NK-92 treated with Interleukin-12 subunit alpha and Interleukin-12 subunit beta, amount 100 ng/mL, for 24 hours (cell line): ENCODE measurements at regions not wholly inside any gene's neighbourhood (a gene's known extent, or its start where the extent isn't known, plus 50 kb on each side); places are given as distances from the start of the nearest gene placed in this dataset.

Source experiments
- DNase-seq: peaks from one replicate; lab custom pipeline; 2025; lab: John Stamatoyannopoulos, UW

DNA sequence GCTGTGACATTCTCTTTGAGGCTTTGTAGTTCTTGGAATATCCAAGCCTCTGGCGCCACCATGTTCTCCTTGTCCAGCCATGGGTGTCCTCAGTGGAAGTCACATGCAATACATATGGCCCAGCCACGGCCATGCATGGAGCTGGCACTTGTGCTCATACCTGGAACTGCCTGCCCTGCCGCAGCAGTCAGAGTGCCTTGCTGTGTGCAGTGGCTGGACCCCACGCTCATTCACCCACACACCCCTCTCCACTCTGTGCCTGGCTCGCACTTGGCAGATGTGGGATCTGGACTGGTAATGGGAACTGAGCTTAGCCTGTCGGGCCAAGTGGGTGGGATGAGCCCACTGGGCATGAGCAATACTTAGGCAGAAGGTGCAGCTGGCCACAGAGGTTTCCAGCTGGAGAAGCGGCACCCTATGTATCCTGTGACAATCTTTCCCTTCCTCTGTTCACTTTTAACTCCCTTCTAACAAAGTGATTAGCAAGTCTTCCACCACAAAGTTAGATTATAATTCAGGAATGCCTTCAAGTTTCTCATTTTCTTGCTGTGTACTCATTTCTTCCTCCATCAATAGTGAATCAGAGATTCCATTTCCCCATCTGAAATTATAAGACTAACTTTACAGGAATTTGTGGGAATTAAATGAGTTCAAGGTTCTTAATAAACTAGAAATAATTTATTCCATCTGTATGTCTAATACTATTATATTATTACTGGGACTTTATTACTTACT is 351.6 kb upstream of the NCAM2 start:
- DNase-seq = no peak

- DNase-seq = no peak
Observed at GRCh38 chr21:20647607-20648006, 350.6 kb upstream of the NCAM2 start.

DNA sequence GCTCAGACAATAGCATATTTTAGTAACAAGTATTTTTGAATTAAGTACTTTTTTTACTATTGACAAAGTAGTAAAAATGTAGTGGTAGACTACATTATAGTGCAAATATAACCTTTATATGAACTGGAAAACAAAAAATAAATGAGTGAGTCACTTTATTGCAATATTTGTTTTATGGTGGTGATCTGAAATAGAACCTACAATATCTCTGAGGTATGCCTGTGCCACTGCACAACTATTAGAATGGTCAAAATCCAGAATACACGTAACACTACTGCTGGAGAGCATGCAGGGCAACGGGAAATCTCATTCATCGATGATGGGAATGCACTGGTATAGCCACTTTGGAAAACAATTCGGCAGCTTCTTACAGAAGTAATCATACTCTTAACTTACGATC is 349.0 kb upstream of the NCAM2 start:
- DNase-seq = no peak

DNA sequence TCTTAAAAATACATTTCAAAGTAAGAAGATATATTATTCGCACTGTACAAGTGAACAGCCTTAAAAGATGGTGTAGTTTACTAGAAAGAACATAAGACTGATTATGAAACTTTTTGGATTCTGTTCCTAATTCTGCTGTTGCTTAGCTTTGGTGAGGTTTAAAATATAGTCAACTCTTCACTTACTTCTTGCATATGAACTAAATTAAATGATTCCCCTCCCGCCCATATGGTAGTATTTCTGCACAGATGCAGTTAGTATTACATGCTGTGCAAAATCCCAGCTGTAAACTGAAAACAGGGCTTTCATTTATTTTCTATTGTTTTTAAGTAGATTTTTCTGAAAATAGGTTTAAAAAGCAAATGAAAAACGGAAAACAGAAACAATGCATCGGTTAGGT is 345.4 kb upstream of the NCAM2 start:
- DNase-seq = no peak

GRCh38 chr21:20661246-20661645 is 337.0 kb upstream of the NCAM2 start:
- DNase-seq = no peak

DNA sequence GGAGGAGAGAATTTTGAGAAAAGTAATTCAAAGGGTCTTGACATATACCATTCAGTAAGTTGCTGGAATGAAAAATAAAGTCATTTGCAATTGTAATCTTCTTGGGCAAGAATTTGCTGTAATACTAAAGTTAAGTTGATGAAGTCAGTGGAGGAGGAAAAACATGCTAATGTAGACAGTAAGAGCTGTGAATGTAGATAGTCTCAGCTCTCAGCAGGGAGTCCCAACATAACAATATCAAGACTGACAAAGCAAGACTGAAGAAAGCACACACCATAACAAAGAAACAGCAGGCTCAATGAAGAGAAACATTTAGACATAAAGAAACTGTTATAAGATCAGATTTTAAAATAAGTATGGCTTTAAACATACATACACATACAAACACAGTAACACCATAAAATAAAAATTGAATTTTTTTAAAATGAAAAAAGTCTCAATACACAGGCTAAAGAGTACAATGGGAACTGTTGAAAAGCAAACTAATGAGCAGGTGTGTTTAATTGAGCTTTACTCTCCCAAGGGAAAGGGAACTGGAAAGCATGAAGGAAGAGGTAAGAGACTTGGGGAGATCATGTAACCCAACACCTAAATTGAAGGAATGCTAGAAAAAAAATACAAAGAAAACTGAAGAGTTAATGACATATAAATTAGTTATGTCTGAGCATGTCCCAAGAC is 336.3 kb upstream of the NCAM2 start:
- no peak for DNase-seq

DNA sequence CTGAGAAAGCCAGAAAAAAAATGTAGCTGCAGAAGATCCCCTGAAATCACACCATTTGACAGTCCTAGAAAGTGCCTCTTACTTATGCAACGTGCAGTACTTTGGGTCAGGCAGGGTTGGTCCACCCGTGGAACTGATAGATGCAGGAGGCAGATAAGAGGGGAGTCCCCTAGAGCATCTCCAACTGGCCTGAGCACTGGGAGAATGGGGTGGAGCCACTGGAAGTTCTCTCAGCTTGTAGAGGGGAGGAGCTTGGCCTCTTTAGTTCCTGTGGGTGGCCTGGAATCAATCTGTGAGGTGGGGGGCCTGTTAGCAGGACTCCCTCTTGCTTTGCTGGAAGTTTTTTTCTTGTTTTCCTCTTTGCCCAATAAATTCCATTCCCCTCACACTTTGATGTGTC is 335.7 kb upstream of the NCAM2 start:
- DNase-seq = no peak

- no peak for DNase-seq
Observed at GRCh38 chr21:20667931-20668330, 330.3 kb upstream of the NCAM2 start.

DNA sequence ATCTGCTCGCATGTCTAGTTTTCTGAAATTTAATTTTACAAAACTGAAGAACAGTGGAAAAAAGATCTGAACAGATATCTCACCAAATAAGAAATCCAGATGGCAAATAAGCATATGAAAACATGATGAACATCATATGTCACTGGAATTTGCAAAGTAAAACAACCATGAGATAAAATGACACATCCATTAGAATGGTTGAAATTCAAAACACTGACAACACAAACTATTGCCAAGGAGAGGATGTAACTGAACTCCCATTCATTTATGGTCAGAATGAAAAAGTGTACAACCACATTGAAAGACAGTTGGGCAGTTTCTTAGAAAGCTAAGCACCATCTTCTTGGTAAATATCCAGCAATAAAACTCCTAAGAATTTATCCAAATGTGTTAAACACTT is 312.7 kb upstream of the NCAM2 start:
- no peak for DNase-seq

DNA sequence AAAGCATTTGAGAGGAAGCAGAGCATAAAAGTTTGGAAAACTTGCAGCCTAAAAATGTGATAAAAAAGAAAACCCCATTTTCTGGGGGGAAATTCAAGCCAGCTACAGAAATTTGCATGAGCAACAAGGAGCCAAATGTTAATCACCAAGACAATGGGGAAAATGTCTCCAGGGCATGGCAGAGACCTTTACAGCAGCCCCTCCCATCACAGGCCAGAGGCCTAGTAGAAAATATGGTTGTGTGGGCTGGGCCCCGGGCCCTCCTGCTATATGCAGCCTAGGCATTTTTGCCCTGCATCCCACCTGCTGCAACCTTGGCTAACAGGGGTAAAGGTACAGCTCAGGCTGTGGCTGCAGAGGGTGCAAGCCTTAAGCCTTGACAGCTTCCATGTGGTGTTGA is 299.6 kb upstream of the NCAM2 start:
- DNase-seq = no peak

GRCh38 chr21:20701235-20701634 is 297.0 kb upstream of the NCAM2 start:
- no peak for DNase-seq

DNA sequence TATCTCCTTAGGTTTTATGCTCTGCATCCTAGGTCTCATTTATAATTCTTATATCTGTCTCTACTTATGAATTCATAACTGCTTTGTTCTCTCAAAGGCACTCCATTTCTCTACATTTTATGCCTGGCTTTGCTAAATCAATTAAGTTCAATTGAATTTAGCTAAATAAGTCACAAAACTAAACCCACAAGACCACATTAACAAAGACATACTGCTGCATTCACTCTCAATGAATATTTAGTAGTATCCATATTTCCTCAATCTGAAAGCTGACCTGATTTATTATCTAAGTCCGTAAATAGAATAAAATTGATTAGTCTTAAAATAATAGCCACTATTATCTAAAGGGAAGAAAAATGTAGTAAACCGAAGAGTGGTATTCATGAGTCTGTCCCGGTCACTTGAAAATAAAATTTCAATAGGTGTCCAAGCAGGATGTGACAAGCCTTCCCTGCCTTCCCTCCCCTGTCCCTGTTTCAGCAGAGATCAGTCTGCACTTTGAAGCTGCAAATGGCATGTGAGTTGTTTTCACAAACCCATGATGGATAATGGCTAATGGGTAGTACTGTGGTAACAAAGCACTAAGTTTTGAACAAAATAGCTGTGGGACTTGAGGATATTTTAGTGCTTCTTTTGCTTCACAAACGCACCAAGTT is 295.0 kb upstream of the NCAM2 start:
- no peak for DNase-seq

DNA sequence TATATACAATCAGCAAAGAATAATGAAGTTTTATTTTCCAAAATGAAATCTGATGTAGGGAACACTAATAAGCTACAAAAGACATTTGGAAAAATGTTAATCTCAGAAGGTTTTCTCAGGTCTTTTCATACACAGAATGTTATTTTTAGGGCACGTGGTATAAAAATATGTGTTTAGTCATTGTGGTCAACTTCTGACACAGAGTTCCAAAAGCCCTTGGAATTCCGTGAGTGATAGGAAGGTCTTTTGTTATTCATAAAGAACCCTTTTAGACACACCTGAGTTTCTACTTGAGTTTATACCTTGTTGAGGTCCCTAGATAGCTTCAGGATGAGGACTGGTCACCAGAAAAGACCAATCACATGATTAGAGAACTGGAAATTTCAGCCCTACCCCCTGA is 277.6 kb upstream of the NCAM2 start:
- no peak for DNase-seq

DNA sequence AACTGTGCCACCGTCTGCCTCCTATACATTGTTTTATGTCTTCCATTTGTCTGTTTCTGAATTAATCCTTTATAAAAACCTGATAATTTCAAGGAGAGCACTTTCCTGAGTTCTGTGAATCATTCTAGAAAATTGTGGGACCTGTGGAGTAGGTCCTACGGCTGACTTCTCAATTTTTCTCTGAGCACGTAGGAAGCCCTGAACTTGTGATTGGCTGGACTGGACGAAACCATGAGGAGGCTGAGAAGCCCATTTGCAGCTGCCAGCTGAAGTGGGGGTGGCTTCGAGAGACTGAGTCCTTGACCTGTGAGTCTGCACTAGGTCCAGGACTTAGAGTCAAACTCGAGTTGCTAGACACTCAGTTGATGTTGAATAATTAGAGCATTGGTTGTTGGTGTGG is 277.1 kb upstream of the NCAM2 start:
- DNase-seq = no peak

DNA sequence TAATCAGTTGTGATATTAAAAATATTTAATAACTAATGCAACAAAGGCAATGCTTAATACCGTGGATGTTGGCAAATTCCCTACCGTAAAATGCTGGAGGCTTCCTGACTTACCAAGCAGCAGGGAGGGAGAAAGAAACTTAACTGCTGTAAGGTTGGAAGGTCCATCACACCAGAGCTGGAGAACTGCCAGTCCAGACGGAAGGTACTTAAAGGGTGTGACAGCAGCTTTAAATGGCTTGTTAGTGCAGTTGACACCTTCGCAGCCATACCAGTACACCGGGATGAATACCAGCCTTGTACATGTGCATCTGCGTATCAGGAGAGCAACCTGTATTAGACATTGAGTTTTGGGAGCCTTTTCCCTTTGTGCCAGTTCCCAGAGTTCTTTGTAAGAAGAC is 269.5 kb upstream of the NCAM2 start:
- no peak for DNase-seq

GRCh38 chr21:20729376-20729775 is 268.8 kb upstream of the NCAM2 start:
- no peak for DNase-seq

GRCh38 chr21:20730441-20730840 is 267.8 kb upstream of the NCAM2 start:
- no peak for DNase-seq

DNA sequence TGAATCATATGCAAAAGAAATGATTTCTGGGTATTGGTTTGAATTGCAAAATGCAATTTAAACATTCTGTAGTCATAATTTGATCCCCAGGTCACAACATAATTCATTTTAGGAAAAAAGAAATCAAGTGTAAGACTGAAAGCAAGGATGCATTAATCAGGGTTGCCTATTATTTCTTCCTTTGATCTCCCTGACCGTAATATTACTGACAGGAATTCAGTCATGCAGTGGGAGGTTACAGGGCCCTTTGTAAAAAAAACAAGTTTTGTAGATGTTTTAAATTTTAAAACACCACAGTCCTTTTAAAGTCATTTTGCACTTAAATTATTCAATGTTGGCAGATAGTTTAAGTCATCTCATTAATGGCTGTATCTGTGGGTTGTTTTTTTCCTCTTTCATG is 263.0 kb upstream of the NCAM2 start:
- DNase-seq = no peak

- DNase-seq = no peak
Observed at GRCh38 chr21:20737227-20737913, 260.8 kb upstream of the NCAM2 start.

GRCh38 chr21:20739421-20739820 is 258.8 kb upstream of the NCAM2 start:
- DNase-seq = no peak

GRCh38 chr21:20741445-20741844 is 256.8 kb upstream of the NCAM2 start:
- no peak for DNase-seq

DNA sequence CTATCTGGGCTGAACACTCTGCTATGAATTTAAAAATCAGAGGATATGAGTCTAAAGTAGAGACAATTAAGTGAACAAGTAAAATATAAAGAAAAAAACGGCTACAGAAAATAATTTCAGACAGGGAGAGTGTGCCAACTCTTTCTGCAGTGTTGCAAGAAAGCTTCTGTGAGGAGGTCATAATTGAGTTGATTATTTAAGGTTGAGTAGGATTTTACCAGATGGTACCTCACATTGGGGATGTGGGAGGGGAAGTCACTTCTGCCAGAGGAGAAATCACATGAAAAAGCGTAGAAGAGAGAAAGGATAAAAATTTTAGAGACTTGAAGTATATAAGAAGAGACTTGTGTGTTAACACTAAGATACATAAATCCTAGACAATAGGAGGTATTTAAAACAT is 238.0 kb upstream of the NCAM2 start:
- DNase-seq = no peak

GRCh38 chr21:20774737-20775136 is 223.5 kb upstream of the NCAM2 start:
- no peak for DNase-seq
